ENCODE measurements at regions not wholly inside any gene's neighbourhood (a gene's known extent, or its start where the extent isn't known, plus 50 kb on each side); places are given as distances from the start of the nearest gene placed in this dataset.

DNA sequence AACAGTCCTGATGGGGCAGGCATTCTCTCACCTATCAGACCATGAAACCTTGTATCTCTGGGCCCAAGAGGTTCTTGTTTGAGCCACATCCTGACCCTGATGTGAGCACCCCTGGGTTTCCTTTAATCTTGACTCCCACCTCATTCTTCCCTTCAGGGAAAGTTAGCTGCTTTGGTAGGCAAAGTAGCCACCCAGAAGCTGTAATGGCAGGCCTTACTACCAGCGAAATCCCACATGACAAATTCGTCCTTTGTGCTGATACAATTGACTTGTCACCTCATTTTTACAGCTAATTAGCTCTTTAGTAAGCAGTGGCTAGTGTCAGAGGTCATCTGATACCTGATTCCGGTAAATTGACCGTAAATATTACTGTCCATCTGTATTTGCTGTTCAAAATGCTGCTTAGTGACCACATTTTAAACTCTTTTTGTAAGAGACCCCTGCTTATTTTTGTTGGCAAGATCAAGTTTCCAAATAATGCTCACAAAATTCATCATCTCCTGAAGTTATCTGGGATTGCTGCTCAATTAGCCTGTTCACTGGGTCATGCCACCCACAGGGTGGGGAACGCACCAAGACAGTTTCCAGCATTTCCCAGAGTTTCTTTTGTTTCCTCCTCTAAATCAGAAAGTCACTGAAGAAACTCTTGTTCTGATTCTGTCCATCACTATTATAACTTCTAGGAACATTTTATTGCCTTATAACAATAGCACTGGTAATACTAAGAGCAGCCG is 329.7 kb downstream of the GPAT3 start:
- Histone ChIP-seq H3K27me3 (replicated peaks in 2 of 5; ENCODE audit: control insufficient read depth in 4 of 5, insufficient read depth in 5 of 5, low read length in 4 of 5) (peaks cover 0 to 3% (median 0%) of the 10 kb centered on the region in 5 experiments), H3K9me3 (ENCODE audit: control extremely low read depth in 1 of 5, control insufficient read depth in 4 of 5, insufficient read depth in 2 of 5, low read depth in 1 of 5, low read length in 4 of 5) (peaks cover 0 to 1% (median 0%) of the 10 kb centered on the region in 5 experiments), H3K4me3 (ENCODE audit: control insufficient read depth in 1 of 7, extremely low read depth in 1 of 7, insufficient read depth in 4 of 7, low read depth in 2 of 7, low read length in 6 of 7) (no peak overlapping the region), H3K36me3 (ENCODE audit: control insufficient read depth in 4 of 4, insufficient read depth in 4 of 4, low read length in 3 of 4) (no peaks in the 10 kb centered on the region), H3K4me1 (ENCODE audit: control extremely low read depth in 1 of 4, control insufficient read depth in 4 of 4, insufficient read depth in 4 of 4, low read length in 3 of 4) (no peaks in the 10 kb centered on the region), H3K27ac (ENCODE audit: insufficient read depth in 1 of 2, low read depth in 1 of 2, low read length in 2 of 2, poor library complexity in 1 of 2, severe bottlenecking in 2 of 2) (no peak overlapping the region)
- POLR2A ChIA-PET = no interaction called here
- no peak for DNase-seq
- 77% methylated on average over 5 of the region's 6 CpGs for WGBS (ENCODE audit: insufficient coverage)
- CTCF ChIA-PET = no interaction called here

GRCh38 chr4:83864097-83864817 is 328.3 kb downstream of the GPAT3 start:
- Histone ChIP-seq H3K27me3 (replicated peaks in 2 of 5; ENCODE audit: control insufficient read depth in 4 of 5, insufficient read depth in 5 of 5, low read length in 4 of 5) (peaks cover 0 to 2% (median 0%) of the 10 kb centered on the region in 5 experiments), H3K4me3 (ENCODE audit: control insufficient read depth in 1 of 7, extremely low read depth in 1 of 7, insufficient read depth in 4 of 7, low read depth in 2 of 7, low read length in 6 of 7) (no peak overlapping the region), H3K27ac (ENCODE audit: insufficient read depth in 1 of 2, low read depth in 1 of 2, low read length in 2 of 2, poor library complexity in 1 of 2, severe bottlenecking in 2 of 2) (no peak overlapping the region), H3K36me3 (ENCODE audit: control insufficient read depth in 4 of 4, insufficient read depth in 4 of 4, low read length in 3 of 4) (no peaks in the 10 kb centered on the region), H3K9me3 (ENCODE audit: control extremely low read depth in 1 of 5, control insufficient read depth in 4 of 5, insufficient read depth in 2 of 5, low read depth in 1 of 5, low read length in 4 of 5) (peaks cover 0 to 1% (median 0%) of the 10 kb centered on the region in 5 experiments), H3K4me1 (ENCODE audit: control extremely low read depth in 1 of 4, control insufficient read depth in 4 of 4, insufficient read depth in 4 of 4, low read length in 3 of 4) (no peaks in the 10 kb centered on the region)
- ChIA-PET POLR2A (no interaction called here), CTCF (no interaction called here)
- no peak for DNase-seq
- WGBS (ENCODE audit: insufficient coverage) = 96% methylated on average over 4 of the region's 4 CpGs

- H3K27me3 ChIP-seq (replicated peaks in 2 of 5; ENCODE audit: control insufficient read depth in 4 of 5, insufficient read depth in 5 of 5, low read length in 4 of 5) = peaks cover 0 to 2% (median 0%) of the 10 kb centered on the region in 5 experiments
- H3K9me3 ChIP-seq (ENCODE audit: control extremely low read depth in 1 of 5, control insufficient read depth in 4 of 5, insufficient read depth in 2 of 5, low read depth in 1 of 5, low read length in 4 of 5) = peaks cover 0 to 1% (median 0%) of the 10 kb centered on the region in 5 experiments
- 92% methylated on average over 6 of the region's 10 CpGs for WGBS (ENCODE audit: insufficient coverage)
- H3K4me1 ChIP-seq (ENCODE audit: control extremely low read depth in 1 of 4, control insufficient read depth in 4 of 4, insufficient read depth in 4 of 4, low read length in 3 of 4) = no peaks in the 10 kb centered on the region
- no peak for DNase-seq
- no peak overlapping the region for H3K27ac ChIP-seq (ENCODE audit: insufficient read depth in 1 of 2, low read depth in 1 of 2, low read length in 2 of 2, poor library complexity in 1 of 2, severe bottlenecking in 2 of 2)
- ChIA-PET POLR2A (no interaction called here), CTCF (no interaction called here)
- H3K4me3 ChIP-seq (ENCODE audit: control insufficient read depth in 1 of 7, extremely low read depth in 1 of 7, insufficient read depth in 4 of 7, low read depth in 2 of 7, low read length in 6 of 7) = no peak overlapping the region
- no peaks in the 10 kb centered on the region for H3K36me3 ChIP-seq (ENCODE audit: control insufficient read depth in 4 of 4, insufficient read depth in 4 of 4, low read length in 3 of 4)
Measured at GRCh38 chr4:83862471-83862870, 326.6 kb downstream of the GPAT3 start.

DNA sequence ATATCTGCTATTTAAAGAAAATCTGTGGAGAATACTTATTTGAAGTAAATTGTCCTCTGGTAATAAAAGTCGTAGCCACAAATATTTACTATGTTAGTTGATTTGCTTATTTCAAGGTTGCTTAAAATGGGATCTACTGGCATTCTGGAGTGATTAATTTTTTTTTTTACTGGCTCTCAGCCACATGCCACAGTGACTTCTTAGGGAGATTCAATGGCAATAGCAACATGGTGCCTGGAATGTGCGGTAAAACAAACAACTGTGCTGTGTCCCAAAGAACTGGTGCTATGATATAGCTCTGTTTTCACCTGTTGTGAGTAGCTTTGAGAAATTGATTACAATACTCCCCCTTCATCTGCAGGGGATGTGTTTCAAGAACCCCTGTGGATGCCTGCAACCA is 324.3 kb downstream of the GPAT3 start:
- Histone ChIP-seq H3K36me3 (ENCODE audit: control insufficient read depth in 4 of 4, insufficient read depth in 4 of 4, low read length in 3 of 4) (no peaks in the 10 kb centered on the region), H3K4me3 (ENCODE audit: control insufficient read depth in 1 of 7, extremely low read depth in 1 of 7, insufficient read depth in 4 of 7, low read depth in 2 of 7, low read length in 6 of 7) (no peak overlapping the region), H3K9me3 (ENCODE audit: control extremely low read depth in 1 of 5, control insufficient read depth in 4 of 5, insufficient read depth in 2 of 5, low read depth in 1 of 5, low read length in 4 of 5) (peaks cover 0 to 1% (median 0%) of the 10 kb centered on the region in 5 experiments), H3K4me1 (ENCODE audit: control extremely low read depth in 1 of 4, control insufficient read depth in 4 of 4, insufficient read depth in 4 of 4, low read length in 3 of 4) (no peaks in the 10 kb centered on the region), H3K27ac (ENCODE audit: insufficient read depth in 1 of 2, low read depth in 1 of 2, low read length in 2 of 2, poor library complexity in 1 of 2, severe bottlenecking in 2 of 2) (no peak overlapping the region), H3K27me3 (replicated peaks in 2 of 5; ENCODE audit: control insufficient read depth in 4 of 5, insufficient read depth in 5 of 5, low read length in 4 of 5) (no peaks in the 10 kb centered on the region)
- ChIA-PET POLR2A (no interaction called here), CTCF (no interaction called here)
- no peak for DNase-seq
- WGBS (ENCODE audit: insufficient coverage) = no CpG with 5 or more reads among the region's 2 CpGs

- Histone ChIP-seq H3K4me3 (ENCODE audit: control insufficient read depth in 1 of 7, extremely low read depth in 1 of 7, insufficient read depth in 4 of 7, low read depth in 2 of 7, low read length in 6 of 7) (no peak overlapping the region), H3K9me3 (ENCODE audit: control extremely low read depth in 1 of 5, control insufficient read depth in 4 of 5, insufficient read depth in 2 of 5, low read depth in 1 of 5, low read length in 4 of 5) (peaks cover 0 to 1% (median 0%) of the 10 kb centered on the region in 5 experiments), H3K27me3 (replicated peaks in 2 of 5; ENCODE audit: control insufficient read depth in 4 of 5, insufficient read depth in 5 of 5, low read length in 4 of 5) (no peaks in the 10 kb centered on the region), H3K27ac (ENCODE audit: insufficient read depth in 1 of 2, low read depth in 1 of 2, low read length in 2 of 2, poor library complexity in 1 of 2, severe bottlenecking in 2 of 2) (no peak overlapping the region), H3K4me1 (ENCODE audit: control extremely low read depth in 1 of 4, control insufficient read depth in 4 of 4, insufficient read depth in 4 of 4, low read length in 3 of 4) (no peaks in the 10 kb centered on the region), H3K36me3 (ENCODE audit: control insufficient read depth in 4 of 4, insufficient read depth in 4 of 4, low read length in 3 of 4) (no peaks in the 10 kb centered on the region)
- no peak for DNase-seq
- ChIA-PET CTCF (no interaction called here), POLR2A (no interaction called here)
- 93% methylated on average over 3 of the region's 5 CpGs for WGBS (ENCODE audit: insufficient coverage)
Measured at GRCh38 chr4:83858131-83858530, 322.2 kb downstream of the GPAT3 start.

DNA sequence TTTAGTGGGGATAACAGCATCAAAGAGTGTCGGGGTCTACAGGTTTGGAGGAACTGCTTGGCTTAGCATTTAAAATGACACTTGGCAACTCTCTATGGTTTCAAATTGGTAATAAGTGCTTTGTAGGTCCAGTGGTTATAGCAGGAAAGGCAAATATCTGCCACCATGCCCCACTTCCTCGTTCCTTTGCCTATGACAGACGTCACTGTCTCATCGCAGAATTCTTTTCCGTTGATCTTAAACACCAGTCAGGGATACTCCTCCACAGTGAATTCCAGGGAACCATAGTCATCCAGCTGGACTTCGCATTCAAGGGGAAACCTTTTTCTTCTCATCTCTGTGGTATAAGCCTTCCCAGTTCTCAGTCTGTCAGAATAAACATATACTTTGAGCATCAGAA is 319.1 kb downstream of the GPAT3 start:
- Histone ChIP-seq H3K4me1 (ENCODE audit: control extremely low read depth in 1 of 4, control insufficient read depth in 4 of 4, insufficient read depth in 4 of 4, low read length in 3 of 4) (no peaks in the 10 kb centered on the region), H3K27ac (ENCODE audit: insufficient read depth in 1 of 2, low read depth in 1 of 2, low read length in 2 of 2, poor library complexity in 1 of 2, severe bottlenecking in 2 of 2) (no peak overlapping the region), H3K4me3 (ENCODE audit: control insufficient read depth in 1 of 7, extremely low read depth in 1 of 7, insufficient read depth in 4 of 7, low read depth in 2 of 7, low read length in 6 of 7) (no peak overlapping the region), H3K9me3 (ENCODE audit: control extremely low read depth in 1 of 5, control insufficient read depth in 4 of 5, insufficient read depth in 2 of 5, low read depth in 1 of 5, low read length in 4 of 5) (no peaks in the 10 kb centered on the region), H3K27me3 (replicated peaks in 2 of 5; ENCODE audit: control insufficient read depth in 4 of 5, insufficient read depth in 5 of 5, low read length in 4 of 5) (no peaks in the 10 kb centered on the region), H3K36me3 (ENCODE audit: control insufficient read depth in 4 of 4, insufficient read depth in 4 of 4, low read length in 3 of 4) (no peaks in the 10 kb centered on the region)
- POLR2A ChIA-PET = no interaction called here
- DNase-seq = no peak
- CTCF ChIA-PET = no interaction called here
- WGBS (ENCODE audit: insufficient coverage) = 75% methylated on average over 5 of the region's 6 CpGs

GRCh38 chr4:83852085-83852451 is 316.2 kb downstream of the GPAT3 start:
- no peak for DNase-seq
- H3K27me3 ChIP-seq (replicated peaks in 2 of 5; ENCODE audit: control insufficient read depth in 4 of 5, insufficient read depth in 5 of 5, low read length in 4 of 5) = no peaks in the 10 kb centered on the region
- WGBS (ENCODE audit: insufficient coverage) = no CpG with 5 or more reads among the region's 1 CpG
- H3K9me3 ChIP-seq (ENCODE audit: control extremely low read depth in 1 of 5, control insufficient read depth in 4 of 5, insufficient read depth in 2 of 5, low read depth in 1 of 5, low read length in 4 of 5) = peaks cover 0 to 1% (median 0%) of the 10 kb centered on the region in 5 experiments
- no peak overlapping the region for H3K27ac ChIP-seq (ENCODE audit: insufficient read depth in 1 of 2, low read depth in 1 of 2, low read length in 2 of 2, poor library complexity in 1 of 2, severe bottlenecking in 2 of 2)
- ChIA-PET POLR2A (no interaction called here), CTCF (no interaction called here)
- no peaks in the 10 kb centered on the region for H3K36me3 ChIP-seq (ENCODE audit: control insufficient read depth in 4 of 4, insufficient read depth in 4 of 4, low read length in 3 of 4)
- no peaks in the 10 kb centered on the region for H3K4me1 ChIP-seq (ENCODE audit: control extremely low read depth in 1 of 4, control insufficient read depth in 4 of 4, insufficient read depth in 4 of 4, low read length in 3 of 4)
- no peak overlapping the region for H3K4me3 ChIP-seq (ENCODE audit: control insufficient read depth in 1 of 7, extremely low read depth in 1 of 7, insufficient read depth in 4 of 7, low read depth in 2 of 7, low read length in 6 of 7)

Measured in common myeloid progenitor, CD34-positive (primary cell).